HCT116 (cell line): ENCODE measurements at regions not wholly inside any gene's neighbourhood (a gene's known extent, or its start where the extent isn't known, plus 50 kb on each side); places are given as distances from the start of the nearest gene placed in this dataset.

Experiments used
- ATAC-seq: fragments of 200-7000 bp; cut with Tn5 transposase; 2 replicates; pipeline ENCODE4 v1.9.1; 2020; ENCODE audit warnings: mild to moderate bottlenecking, moderate library complexity
- BruUV-seq: library from RNA; stranded (reverse); fragments of 400-500 nt; replicated peaks from 2 replicates; lab custom pipeline; 2021; lab: Mats Ljungman, UMichigan
- CTCF ChIA-PET: fragments of 300-600 bp; sonication (Branson Sonifier 250); formaldehyde crosslinking; loops from one replicate; lab custom pipeline; 2021; ENCODE audit warnings: antibody characterized with exemption; lab: Charles Lee
- POLR2A ChIA-PET: fragments of 300-600, 350-600 bp; sonication (Branson Sonifier 250); formaldehyde crosslinking; loops from one replicate; lab custom pipeline; 2021; ENCODE audit warnings: antibody characterized with exemption; lab: Charles Lee
- RAD21 ChIA-PET, 2 experiments: fragments of 300-600 bp; sonication (Branson Sonifier 250); formaldehyde crosslinking; loops; one replicate each; lab custom pipeline; 2023; ENCODE audit warnings: low total read pairs in 2 of 2; ENCODE audit not compliant: uncharacterized antibody in 2 of 2, unreplicated experiment in 2 of 2, low non-redundant PET in 1 of 2; lab: Charles Lee
- DNase-seq: peaks from one replicate; pipeline ENCODE4 v3.0.0-alpha.2; 2010; ENCODE audit warnings: low read depth, low spot score
- H2AFZ ChIP-seq: fragments of 200-600 bp; shearing (Covaris generic), sonication (generic); 2 replicates; pipeline ENCODE4 v1.6.1; 2017; ENCODE audit warnings: low read depth, mixed run types, mixed read lengths, antibody characterized with exemption, low read length; ENCODE audit not compliant: poor library complexity, severe bottlenecking
- H3K27ac ChIP-seq: 2 replicates; pipeline ENCODE4 v1.5.1; 2012; ENCODE audit warnings: low read depth, low read length
- H3K27me3 ChIP-seq: fragments of 200-600 bp; sonication (generic); 2 replicates; pipeline ENCODE4 v1.6.1; 2016; ENCODE audit warnings: mixed run types, low read length, mixed read lengths; ENCODE audit not compliant: insufficient read depth
- H3K36me3 ChIP-seq, 2 experiments: fragments of 200-500 bp in 1 of 2; fragments of 200-600 bp in 1 of 2; sonication (Bioruptor generic) in 1 of 2; sonication (generic) in 1 of 2; 2 replicates each; pipeline versions ENCODE4 v1.5.1 to v1.6.1; 2014 to 2016; ENCODE audit warnings: low read length in 2 of 2, inconsistent platforms in 1 of 2, mixed read lengths in 1 of 2, mixed run types in 1 of 2; ENCODE audit not compliant: insufficient read depth in 2 of 2, control insufficient read depth in 1 of 2
- H3K4me1 ChIP-seq, 2 experiments: fragments of 200-600 bp in 1 of 2; sonication (generic) in 1 of 2; 2 replicates each; pipeline versions ENCODE4 v1.5.1 to v1.6.1; 2012 to 2017; ENCODE audit warnings: low read length in 2 of 2, inconsistent platforms in 1 of 2, mild to moderate bottlenecking in 1 of 2, mixed read lengths in 1 of 2, mixed run types in 1 of 2, moderate library complexity in 1 of 2; ENCODE audit not compliant: insufficient read depth in 2 of 2, control insufficient read depth in 1 of 2
- H3K4me2 ChIP-seq: fragments of 200-600 bp; sonication (generic); 2 replicates; pipeline ENCODE4 v1.6.1; 2017; ENCODE audit warnings: mixed run types, low read length, mixed read lengths
- H3K4me3 ChIP-seq, 2 experiments: fragments of 200-600 bp in 1 of 2; sonication (generic) in 1 of 2; replicated peaks in 1 of 2; 2 replicates each; pipeline ENCODE4 v1.5.1; 2011 to 2016; ENCODE audit warnings: low read length in 2 of 2, control low read depth in 1 of 2, low read depth in 1 of 2, mild to moderate bottlenecking in 1 of 2, mixed read lengths in 1 of 2, mixed run types in 1 of 2
- H3K79me2 ChIP-seq: fragments of 200-600 bp; sonication (generic); 2 replicates; pipeline ENCODE4 v1.6.1; 2017; ENCODE audit warnings: mild to moderate bottlenecking, mixed run types, low read length, moderate library complexity, mixed read lengths; ENCODE audit not compliant: insufficient read depth
- H3K9ac ChIP-seq: fragments of 200-600 bp; sonication (generic); 2 replicates; pipeline ENCODE4 v1.6.1; 2016; ENCODE audit warnings: low read length, mixed read lengths
- H3K9me2 ChIP-seq: fragments of 200-600 bp; sonication (generic), shearing (Covaris generic); 2 replicates; pipeline ENCODE4 v1.6.1; 2017; ENCODE audit warnings: mixed run types, mild to moderate bottlenecking, moderate library complexity; ENCODE audit not compliant: insufficient read depth
- H3K9me3 ChIP-seq, 2 experiments: fragments of 200-500 bp in 1 of 2; fragments of 200-600 bp in 1 of 2; sonication (Bioruptor generic) in 1 of 2; sonication (generic) in 1 of 2; 2 replicates each; pipeline ENCODE4 v1.6.1; 2014 to 2017; ENCODE audit warnings: low read length in 2 of 2, mixed read lengths in 2 of 2, inconsistent platforms in 1 of 2, low read depth in 1 of 2, mild to moderate bottlenecking in 1 of 2, mixed run types in 1 of 2, moderate library complexity in 1 of 2; ENCODE audit not compliant: control insufficient read depth in 1 of 2, insufficient read depth in 1 of 2
- H4K20me1 ChIP-seq: fragments of 200-600 bp; sonication (generic), shearing (Covaris generic); 2 replicates; pipeline ENCODE4 v1.6.1; 2017; ENCODE audit warnings: mixed run types, mild to moderate bottlenecking, moderate library complexity; ENCODE audit not compliant: insufficient read depth
- CBX3 ChIP-seq: IDR thresholded peaks from 2 replicates; pipeline ENCODE4 v1.6.1; 2012; ENCODE audit warnings: low read depth
- CTCF ChIP-seq, 3 experiments: fragments of 200-600 bp in 1 of 3; sonication (generic) in 1 of 3; IDR thresholded peaks in 2 of 3; conservative IDR thresholded peaks in 1 of 3; 2 replicates each; pipeline ENCODE4 v1.5.1; 2012 to 2017; ENCODE audit warnings: low read depth in 2 of 3, low read length in 2 of 3, antibody characterized with exemption in 1 of 3, borderline replicate concordance in 1 of 3, control low read depth in 1 of 3, mild to moderate bottlenecking in 1 of 3, mixed read lengths in 1 of 3, mixed run types in 1 of 3, moderate library complexity in 1 of 3; ENCODE audit not compliant: insufficient read depth in 1 of 3
- EGR1 ChIP-seq: IDR thresholded peaks from 2 replicates; pipeline ENCODE4 v1.6.1; 2012; ENCODE audit warnings: low read depth
- ELF1 ChIP-seq: IDR thresholded peaks from 2 replicates; pipeline ENCODE4 v1.6.1; 2012; ENCODE audit warnings: low read depth, borderline replicate concordance
- EZH2 ChIP-seq: fragments of 200-600 bp; sonication (generic); IDR thresholded peaks from 2 replicates; pipeline ENCODE4 v1.6.1; 2017; ENCODE audit warnings: antibody characterized with exemption, mixed run types
- FOSL1 ChIP-seq: IDR thresholded peaks from 2 replicates; pipeline ENCODE4 v1.6.1; 2012; ENCODE audit warnings: low read depth
- JUND ChIP-seq: IDR thresholded peaks from 2 replicates; pipeline ENCODE4 v1.6.1; 2012
- MAX ChIP-seq: IDR thresholded peaks from 2 replicates; pipeline ENCODE4 v1.6.1; 2012
- POLR2A ChIP-seq: IDR thresholded peaks from 2 replicates; pipeline ENCODE4 v1.7.0; 2011; ENCODE audit warnings: borderline replicate concordance; ENCODE audit not compliant: insufficient read depth, insufficient read length; ENCODE audit errors: extremely low read depth
- POLR2AphosphoS5 ChIP-seq: IDR thresholded peaks from 2 replicates; pipeline ENCODE4 v1.6.1; 2011; ENCODE audit warnings: mild to moderate bottlenecking, low read depth, low read length, moderate library complexity
- RAD21 ChIP-seq: IDR thresholded peaks from 2 replicates; pipeline ENCODE4 v1.6.1; 2012; ENCODE audit warnings: low read depth, mild to moderate bottlenecking
- REST ChIP-seq: IDR thresholded peaks from 2 replicates; pipeline ENCODE4 v1.6.1; 2012; ENCODE audit warnings: low read depth
- SIN3A ChIP-seq: IDR thresholded peaks from 2 replicates; pipeline ENCODE4 v1.6.1; 2012; ENCODE audit warnings: low read depth
- SP1 ChIP-seq: IDR thresholded peaks from 2 replicates; pipeline ENCODE4 v1.6.1; 2012; ENCODE audit warnings: low read depth
- SRF ChIP-seq: IDR thresholded peaks from 2 replicates; pipeline ENCODE4 v1.6.1; 2012; ENCODE audit warnings: low read depth
- YY1 ChIP-seq: IDR thresholded peaks from 2 replicates; pipeline ENCODE4 v1.6.1; 2011; ENCODE audit warnings: low read length, low read depth, moderate library complexity, mild to moderate bottlenecking; ENCODE audit not compliant: insufficient replicate concordance; ENCODE audit errors: extremely low read depth
- ZBTB33 ChIP-seq: IDR thresholded peaks from 2 replicates; pipeline ENCODE4 v1.6.1; 2011; ENCODE audit warnings: mild to moderate bottlenecking, low read length, moderate library complexity; ENCODE audit not compliant: insufficient replicate concordance; ENCODE audit errors: extremely low read depth
- ZNF274 ChIP-seq: fragments of 200-500 bp; sonication (Bioruptor generic); IDR thresholded peaks from 2 replicates; pipeline ENCODE4 v1.6.1; 2014; ENCODE audit warnings: mild to moderate bottlenecking, low read depth, low read length, inconsistent platforms
- intact Hi-C: fragments of 100-400 bp; cut with micrococcal nuclease; formaldehyde crosslinking; loops from 2 replicates; pipeline ENCODE4 v1.10.0; 2022

GRCh38 chr12:97784904-97785303, 322.3 kb downstream of the RMST start:
- DNase-seq (no peak), ATAC-seq (no peak)
- ChIA-PET CTCF (no interaction called here), POLR2A (no interaction called here), RAD21 (no interaction called here)
- Histone ChIP-seq H3K79me2 (no peaks in the 10 kb centered on the region), H3K4me2 (no peak overlapping the region), H3K27ac (no peak overlapping the region), H3K27me3 (no peaks in the 10 kb centered on the region), H3K36me3 (no peaks in the 10 kb centered on the region), H3K4me1 (no peaks in the 10 kb centered on the region), H2AFZ (no peak overlapping the region), H3K9me2 (no peaks in the 10 kb centered on the region), H3K9ac (no peak overlapping the region), H3K4me3 (no peak overlapping the region), H3K9me3 (no peaks in the 10 kb centered on the region), H4K20me1 (no peaks in the 10 kb centered on the region)
- intact Hi-C loops: no loop called here
- TF ChIP-seq POLR2A (no peak), POLR2AphosphoS5 (no peak), FOSL1 (no peak), ZNF274 (no peak), MAX (no peak), CTCF (IDR thresholded peaks at IDR 0.05 in 2 of 3, conservative IDR thresholded peaks at IDR 0.05 in 1 of 3; ENCODE audit: borderline replicate concordance in 1 of 3, insufficient read depth in 1 of 3, low read depth in 2 of 3, low read length in 2 of 3) (no peak), RAD21 (no peak), EZH2 (no peak), REST (no peak), CBX3 (no peak), ELF1 (no peak), SP1 (no peak), ZBTB33 (no peak), EGR1 (no peak), SIN3A (no peak), YY1 (no peak), JUND (no peak), SRF (no peak)
- no TSS peak for BruUV-seq
